HEK293T (cell line): ENCODE measurements at regions not wholly inside any gene's neighbourhood (a gene's known extent, or its start where the extent isn't known, plus 50 kb on each side); places are given as distances from the start of the nearest gene placed in this dataset.

ENCODE experiments used
- FOXA1 ChIP-seq: fragments of 450-650 bp; IDR thresholded peaks from 2 replicates; pipeline ENCODE4 v1.6.1; 2016; ENCODE audit warnings: mild to moderate bottlenecking
- TARDBP ChIP-seq: fragments of 450-650 bp; IDR thresholded peaks from 2 replicates; pipeline ENCODE4 v1.6.1; 2016

GRCh38 chr7:124397134-124397533 is 364.3 kb upstream of the TMEM229A start:
- TF ChIP-seq FOXA1 (no peak), TARDBP (no peak)
